ENCODE measurements at regions not wholly inside any gene's neighbourhood (a gene's known extent, or its start where the extent isn't known, plus 50 kb on each side); places are given as distances from the start of the nearest gene placed in this dataset.
"Not testable (repeated sequence)": the region's sequence is repeated elsewhere in the genome, so short reads cannot be mapped to it uniquely, and the experiment has no call there.

- TF ChIP-seq CTCF (IDR thresholded peaks at IDR 0.05; ENCODE audit: extremely low read depth, low read depth, low read length): no peak
- H3K4me1 ChIP-seq (ENCODE audit: insufficient read depth, low read length): no peaks in the 10 kb centered on the region
- H3K4me2 ChIP-seq (ENCODE audit: insufficient read depth, low read length): no peak overlapping the region
- H3K27ac ChIP-seq (ENCODE audit: low read depth, low read length): no peak overlapping the region
- H2AFZ ChIP-seq (ENCODE audit: low read length): no peak overlapping the region
- no peak for DNase-seq (ENCODE audit: insufficient read length, low spot score, missing footprints)
- H4K20me1 ChIP-seq (ENCODE audit: insufficient read depth, low read length): no peaks in the 10 kb centered on the region
- H3K9me3 ChIP-seq (ENCODE audit: low read depth, low read length): peaks cover 2% of the 10 kb centered on the region
- no peaks in the 10 kb centered on the region for H3K36me3 ChIP-seq (ENCODE audit: insufficient read depth, low read length)
- no peak overlapping the region for H3K4me3 ChIP-seq (ENCODE audit: insufficient read depth, low read length)
- no peaks in the 10 kb centered on the region for H3K79me2 ChIP-seq (ENCODE audit: insufficient read depth, low read length)
- no peaks in the 10 kb centered on the region for H3K27me3 ChIP-seq (ENCODE audit: insufficient read depth, low read length)
These were observed 371.6 kb upstream of the LRP1B start for GRCh38 chr2:142502402-142502801.

- TF ChIP-seq CTCF (IDR thresholded peaks at IDR 0.05; ENCODE audit: extremely low read depth, low read depth, low read length): no peak
- H3K4me2 ChIP-seq (ENCODE audit: insufficient read depth, low read length): no peak overlapping the region
- no peaks in the 10 kb centered on the region for H3K27me3 ChIP-seq (ENCODE audit: insufficient read depth, low read length)
- H4K20me1 ChIP-seq (ENCODE audit: insufficient read depth, low read length): no peaks in the 10 kb centered on the region
- no peak for DNase-seq (ENCODE audit: insufficient read length, low spot score, missing footprints)
- no peak overlapping the region for H3K27ac ChIP-seq (ENCODE audit: low read depth, low read length)
- no peaks in the 10 kb centered on the region for H3K9me3 ChIP-seq (ENCODE audit: low read depth, low read length)
- H3K79me2 ChIP-seq (ENCODE audit: insufficient read depth, low read length): no peaks in the 10 kb centered on the region
- H3K4me3 ChIP-seq (ENCODE audit: insufficient read depth, low read length): no peak overlapping the region
- no peaks in the 10 kb centered on the region for H3K4me1 ChIP-seq (ENCODE audit: insufficient read depth, low read length)
- no peaks in the 10 kb centered on the region for H3K36me3 ChIP-seq (ENCODE audit: insufficient read depth, low read length)
- H2AFZ ChIP-seq (ENCODE audit: low read length): no peak overlapping the region
These were observed 364.3 kb upstream of the LRP1B start for GRCh38 chr2:142495141-142495540.

- H3K9me3 ChIP-seq (ENCODE audit: low read depth, low read length); DNase-seq (ENCODE audit: insufficient read length, low spot score, missing footprints); H3K79me2 ChIP-seq (ENCODE audit: insufficient read depth, low read length): not testable (repeated sequence)
These were observed 358.8 kb upstream of the LRP1B start for GRCh38 chr2:142489631-142490030.

GRCh38 chr2:142484111-142484510, 353.3 kb upstream of the LRP1B start:
- H3K4me3 ChIP-seq (ENCODE audit: insufficient read depth, low read length): no peak overlapping the region
- no peaks in the 10 kb centered on the region for H3K36me3 ChIP-seq (ENCODE audit: insufficient read depth, low read length)
- no peaks in the 10 kb centered on the region for H3K4me1 ChIP-seq (ENCODE audit: insufficient read depth, low read length)
- DNase-seq (ENCODE audit: insufficient read length, low spot score, missing footprints): no peak
- no peaks in the 10 kb centered on the region for H3K79me2 ChIP-seq (ENCODE audit: insufficient read depth, low read length)
- no peak for TF ChIP-seq CTCF (IDR thresholded peaks at IDR 0.05; ENCODE audit: extremely low read depth, low read depth, low read length)
- no peaks in the 10 kb centered on the region for H4K20me1 ChIP-seq (ENCODE audit: insufficient read depth, low read length)
- no peaks in the 10 kb centered on the region for H3K9me3 ChIP-seq (ENCODE audit: low read depth, low read length)
- H3K4me2 ChIP-seq (ENCODE audit: insufficient read depth, low read length): no peak overlapping the region
- no peak overlapping the region for H2AFZ ChIP-seq (ENCODE audit: low read length)
- no peak overlapping the region for H3K27ac ChIP-seq (ENCODE audit: low read depth, low read length)
- no peaks in the 10 kb centered on the region for H3K27me3 ChIP-seq (ENCODE audit: insufficient read depth, low read length)

More at GRCh38 chr2:142489631-142490030, 358.8 kb upstream of the LRP1B start:
- not testable (repeated sequence) for H3K4me3 ChIP-seq (ENCODE audit: insufficient read depth, low read length); H4K20me1 ChIP-seq (ENCODE audit: insufficient read depth, low read length); H3K4me2 ChIP-seq (ENCODE audit: insufficient read depth, low read length); H3K36me3 ChIP-seq (ENCODE audit: insufficient read depth, low read length); H3K27ac ChIP-seq (ENCODE audit: low read depth, low read length); H3K27me3 ChIP-seq (ENCODE audit: insufficient read depth, low read length); H2AFZ ChIP-seq (ENCODE audit: low read length); H3K4me1 ChIP-seq (ENCODE audit: insufficient read depth, low read length)

All from osteoblast (primary cell).